ENCODE measurements at regions not wholly inside any gene's neighbourhood (a gene's known extent, or its start where the extent isn't known, plus 50 kb on each side); places are given as distances from the start of the nearest gene placed in this dataset.

DNA sequence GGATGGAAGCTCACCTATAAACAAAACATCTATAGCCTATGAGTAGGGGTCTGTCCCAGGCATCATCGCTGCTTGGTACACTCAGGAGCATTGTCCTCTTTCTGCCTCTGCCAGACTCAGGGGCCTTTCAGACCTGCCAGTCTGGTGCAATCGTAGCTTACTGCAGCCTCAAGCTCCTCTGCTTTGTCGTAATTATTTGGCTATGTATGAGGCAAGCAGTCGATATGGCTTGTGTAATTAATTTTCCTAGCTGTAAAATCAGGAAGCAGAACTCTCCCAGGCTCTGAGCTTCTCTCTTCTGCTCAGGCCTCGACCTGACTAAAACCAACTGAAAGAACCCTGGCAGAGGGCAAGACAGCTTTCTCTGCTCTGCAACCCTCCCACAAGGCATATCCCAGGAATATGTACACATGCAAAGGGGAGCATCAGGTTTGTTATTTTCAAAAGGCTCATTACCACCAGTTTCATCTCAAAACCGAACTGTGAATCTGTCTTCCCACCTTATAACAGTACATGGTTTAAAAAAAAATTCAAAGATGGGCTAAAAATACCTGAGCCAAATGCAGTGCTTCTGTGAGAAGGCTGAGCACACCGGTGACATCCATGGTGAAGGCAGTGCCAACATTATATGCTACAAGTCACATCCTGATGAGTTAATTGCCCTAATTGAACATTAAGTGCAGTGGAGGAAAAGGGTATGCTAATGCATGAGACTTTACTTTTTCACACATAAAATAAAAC lies 309.2 kb upstream of the EMCN start:
- TF ChIP-seq POLR2AphosphoS5 (IDR thresholded peaks at IDR 0.05; ENCODE audit: insufficient read depth in 1 of 2, low read depth in 1 of 2) (no peak), POLR2A (IDR thresholded peaks at IDR 0.05) (no peak)
- TF ChIP-seq, protein P1, sequence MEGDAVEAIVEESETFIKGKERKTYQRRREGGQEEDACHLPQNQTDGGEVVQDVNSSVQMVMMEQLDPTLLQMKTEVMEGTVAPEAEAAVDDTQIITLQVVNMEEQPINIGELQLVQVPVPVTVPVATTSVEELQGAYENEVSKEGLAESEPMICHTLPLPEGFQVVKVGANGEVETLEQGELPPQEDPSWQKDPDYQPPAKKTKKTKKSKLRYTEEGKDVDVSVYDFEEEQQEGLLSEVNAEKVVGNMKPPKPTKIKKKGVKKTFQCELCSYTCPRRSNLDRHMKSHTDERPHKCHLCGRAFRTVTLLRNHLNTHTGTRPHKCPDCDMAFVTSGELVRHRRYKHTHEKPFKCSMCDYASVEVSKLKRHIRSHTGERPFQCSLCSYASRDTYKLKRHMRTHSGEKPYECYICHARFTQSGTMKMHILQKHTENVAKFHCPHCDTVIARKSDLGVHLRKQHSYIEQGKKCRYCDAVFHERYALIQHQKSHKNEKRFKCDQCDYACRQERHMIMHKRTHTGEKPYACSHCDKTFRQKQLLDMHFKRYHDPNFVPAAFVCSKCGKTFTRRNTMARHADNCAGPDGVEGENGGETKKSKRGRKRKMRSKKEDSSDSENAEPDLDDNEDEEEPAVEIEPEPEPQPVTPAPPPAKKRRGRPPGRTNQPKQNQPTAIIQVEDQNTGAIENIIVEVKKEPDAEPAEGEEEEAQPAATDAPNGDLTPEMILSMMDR (IDR thresholded peaks at IDR 0.05): no peak
- DNase-seq (ENCODE audit: extremely low spot score in 2 of 2): no peak
- Histone ChIP-seq H3K4me1 (no peaks in the 10 kb centered on the region), H3K36me3 (no peaks in the 10 kb centered on the region), H3K27me3 (no peaks in the 10 kb centered on the region), H3K9me3 (no peaks in the 10 kb centered on the region), H3K4me3 (no peak overlapping the region), H3K27ac (no peak overlapping the region)
- intact Hi-C loops (cut with DNase I): no loop called here

DNA sequence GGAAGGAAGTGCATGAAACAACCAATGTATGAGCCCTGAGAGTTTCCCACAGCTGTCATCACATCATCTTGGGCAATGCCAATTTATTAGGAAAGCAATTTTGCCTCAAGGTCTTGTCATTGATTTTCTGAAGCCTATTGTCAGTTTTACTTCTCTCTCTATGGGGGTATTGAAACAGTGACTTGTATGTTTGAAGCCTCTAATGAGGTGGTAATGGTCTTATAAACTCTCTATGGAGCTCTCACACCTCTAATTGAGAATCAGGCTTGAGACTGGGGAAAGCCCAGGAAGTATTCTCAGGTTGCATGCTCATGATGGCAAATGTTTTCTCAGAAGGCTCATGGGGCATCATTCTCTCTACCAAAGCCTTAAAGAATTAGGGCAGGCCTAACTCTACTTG lies 308.2 kb upstream of the EMCN start:
- no peak overlapping the region for H3K27ac ChIP-seq
- TF ChIP-seq POLR2A (IDR thresholded peaks at IDR 0.05) (no peak), POLR2AphosphoS5 (IDR thresholded peaks at IDR 0.05; ENCODE audit: insufficient read depth in 1 of 2, low read depth in 1 of 2) (no peak)
- TF ChIP-seq, protein P1 (IDR thresholded peaks at IDR 0.05): no peak
- H3K9me3 ChIP-seq: no peaks in the 10 kb centered on the region
- no peak for DNase-seq (ENCODE audit: extremely low spot score in 2 of 2)
- H3K36me3 ChIP-seq: no peaks in the 10 kb centered on the region
- no peaks in the 10 kb centered on the region for H3K27me3 ChIP-seq
- no peaks in the 10 kb centered on the region for H3K4me1 ChIP-seq
- intact Hi-C loops (cut with DNase I): no loop called here
- no peak overlapping the region for H3K4me3 ChIP-seq

DNA sequence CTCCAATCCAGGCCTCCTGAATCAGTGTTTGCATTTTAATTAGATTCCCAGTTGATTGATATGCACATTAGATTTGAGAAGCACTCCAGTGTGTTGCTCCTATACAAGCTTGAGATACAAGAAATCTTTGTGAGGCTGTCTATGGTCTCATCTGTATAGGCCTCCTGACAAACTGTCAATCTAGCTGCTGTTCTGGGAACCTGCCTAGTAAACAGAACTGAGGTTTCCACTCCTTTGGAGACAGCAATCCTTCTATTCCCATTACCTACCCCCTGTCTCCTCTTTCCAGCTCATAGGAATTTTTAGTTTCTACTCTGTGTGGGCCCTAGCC lies 306.1 kb upstream of the EMCN start:
- intact Hi-C loops (cut with DNase I): no loop called here
- Histone ChIP-seq H3K9me3 (no peaks in the 10 kb centered on the region), H3K27me3 (no peaks in the 10 kb centered on the region), H3K4me3 (no peak overlapping the region), H3K36me3 (no peaks in the 10 kb centered on the region), H3K4me1 (no peaks in the 10 kb centered on the region), H3K27ac (no peak overlapping the region)
- DNase-seq (ENCODE audit: extremely low spot score in 2 of 2): no peak
- TF ChIP-seq POLR2AphosphoS5 (IDR thresholded peaks at IDR 0.05; ENCODE audit: insufficient read depth in 1 of 2, low read depth in 1 of 2) (no peak), POLR2A (IDR thresholded peaks at IDR 0.05) (no peak)
- TF ChIP-seq, protein P1 (IDR thresholded peaks at IDR 0.05): no peak

DNA sequence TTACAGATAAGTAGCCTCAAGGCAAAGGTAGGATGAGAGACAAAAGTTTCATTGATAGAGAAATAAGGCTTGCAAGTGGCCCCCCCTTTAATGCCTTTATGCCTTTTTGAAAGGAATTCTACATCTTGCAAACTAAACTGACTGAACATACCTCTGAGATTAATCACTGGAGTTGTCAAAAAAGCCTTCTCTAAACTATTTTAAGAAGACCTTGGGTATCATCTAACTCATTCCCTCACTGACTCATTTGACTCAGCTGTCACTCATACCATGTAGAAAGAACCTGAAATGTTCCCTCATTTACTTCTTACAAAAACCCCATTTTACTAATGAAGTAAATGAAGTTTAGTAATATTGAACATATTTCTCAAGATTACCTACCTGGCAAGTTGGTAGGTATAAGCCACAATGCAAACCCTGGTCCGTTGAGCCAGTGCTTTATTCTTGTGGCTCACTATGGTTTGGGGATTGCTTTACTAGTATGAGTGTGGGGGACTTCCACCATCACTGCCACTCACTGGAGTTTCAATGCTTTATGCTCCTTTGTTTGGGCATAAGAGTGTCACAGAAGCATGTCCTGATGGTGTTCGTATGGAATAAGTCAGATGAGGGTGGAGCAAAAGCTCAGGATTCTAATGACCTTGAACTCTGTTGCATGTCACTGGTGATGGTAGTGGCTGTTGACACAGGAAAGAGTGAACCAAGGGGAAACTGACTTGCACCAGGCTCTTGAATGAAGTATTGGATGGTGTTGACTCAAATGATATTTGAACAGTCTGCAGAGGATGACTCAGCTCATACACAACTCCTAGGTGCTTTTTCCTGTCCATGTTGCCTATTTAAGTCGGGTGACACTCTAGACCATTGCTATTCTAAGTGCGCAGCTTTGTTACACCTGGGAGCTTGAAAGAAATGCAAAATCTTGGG lies 305.5 kb upstream of the EMCN start:
- Histone ChIP-seq H3K36me3 (no peaks in the 10 kb centered on the region), H3K27me3 (no peaks in the 10 kb centered on the region), H3K4me3 (no peak overlapping the region), H3K9me3 (no peaks in the 10 kb centered on the region), H3K4me1 (no peaks in the 10 kb centered on the region), H3K27ac (no peak overlapping the region)
- TF ChIP-seq POLR2AphosphoS5 (IDR thresholded peaks at IDR 0.05; ENCODE audit: insufficient read depth in 1 of 2, low read depth in 1 of 2) (no peak), POLR2A (IDR thresholded peaks at IDR 0.05) (no peak)
- TF ChIP-seq, protein P1 (IDR thresholded peaks at IDR 0.05): no peak
- intact Hi-C loops (cut with DNase I): no loop called here
- no peak for DNase-seq (ENCODE audit: extremely low spot score in 2 of 2)

DNA sequence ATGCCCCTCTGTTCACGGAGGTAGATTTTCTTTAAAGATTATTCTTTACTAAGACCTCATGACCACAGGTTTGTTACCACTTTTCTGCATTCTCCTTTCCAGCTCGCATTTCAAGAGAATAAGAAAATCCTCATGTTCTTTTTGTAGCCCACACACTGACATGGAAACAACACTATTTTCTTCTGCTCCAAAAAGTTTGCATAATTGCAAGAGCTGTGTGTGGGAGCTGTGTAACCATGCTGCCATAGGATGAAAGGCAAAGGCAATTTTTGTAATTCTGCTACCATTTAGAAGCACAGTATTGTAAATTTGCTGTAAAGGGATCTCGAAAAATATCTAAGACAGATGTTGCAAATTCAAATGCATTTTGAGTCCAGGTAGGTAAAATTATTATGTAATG lies 302.4 kb upstream of the EMCN start:
- H3K27me3 ChIP-seq: no peaks in the 10 kb centered on the region
- intact Hi-C loops (cut with DNase I): no loop called here
- no peak overlapping the region for H3K27ac ChIP-seq
- H3K4me1 ChIP-seq: no peaks in the 10 kb centered on the region
- no peak overlapping the region for H3K4me3 ChIP-seq
- H3K9me3 ChIP-seq: no peaks in the 10 kb centered on the region
- DNase-seq (ENCODE audit: extremely low spot score in 2 of 2): no peak
- TF ChIP-seq, protein P1 (IDR thresholded peaks at IDR 0.05): no peak
- no peaks in the 10 kb centered on the region for H3K36me3 ChIP-seq

Data from vagina (tissue), 2 donors.